HG03159 (cell line): ENCODE measurements at regions not wholly inside any gene's neighbourhood (a gene's known extent, or its start where the extent isn't known, plus 50 kb on each side); places are given as distances from the start of the nearest gene placed in this dataset.

ENCODE experiments used
- ATAC-seq: cut with Tn5 transposase; IDR thresholded peaks from one replicate; pipeline ENCODE4 v1.9.1; 2021; ENCODE audit warnings: mild to moderate bottlenecking, moderate library complexity; ENCODE audit not compliant: unreplicated experiment

- ATAC-seq = no peak
Observed at GRCh38 chr5:110104726-110105669, 415.3 kb downstream of the MAN2A1 start.

GRCh38 chr5:110105692-110106091 lies 416.0 kb downstream of the MAN2A1 start:
- no peak for ATAC-seq

- no peak for ATAC-seq
Observed at GRCh38 chr5:110106750-110107149, 417.0 kb downstream of the MAN2A1 start.

- no peak for ATAC-seq
Observed at GRCh38 chr5:110108520-110108919, 418.8 kb downstream of the MAN2A1 start.

- no peak for ATAC-seq
Observed at GRCh38 chr5:110109667-110110066, 419.9 kb downstream of the MAN2A1 start.

GRCh38 chr5:110112348-110112747 lies 422.6 kb downstream of the MAN2A1 start:
- ATAC-seq = no peak

GRCh38 chr5:110115503-110115902 lies 425.8 kb downstream of the MAN2A1 start:
- no peak for ATAC-seq

- ATAC-seq = no peak
Observed at GRCh38 chr5:110116539-110116938, 426.8 kb downstream of the MAN2A1 start.

- ATAC-seq = no peak
Observed at GRCh38 chr5:110134963-110135935, 445.5 kb downstream of the MAN2A1 start.

GRCh38 chr5:110150199-110150598 lies 460.5 kb downstream of the MAN2A1 start:
- no peak for ATAC-seq

- no peak for ATAC-seq
Observed at GRCh38 chr5:110159202-110159601, 469.5 kb downstream of the MAN2A1 start.

- ATAC-seq = no peak
Observed at GRCh38 chr5:110161162-110161561, 471.4 kb downstream of the MAN2A1 start.

- no peak for ATAC-seq
Observed at GRCh38 chr5:110165366-110165765, 475.6 kb downstream of the MAN2A1 start.

GRCh38 chr5:110167384-110167783 lies 477.7 kb downstream of the MAN2A1 start:
- ATAC-seq = no peak

- ATAC-seq = no peak
Observed at GRCh38 chr5:110169461-110169860, 479.7 kb downstream of the MAN2A1 start.

- no peak for ATAC-seq
Observed at GRCh38 chr5:110177729-110178128, 488.0 kb downstream of the MAN2A1 start.

GRCh38 chr5:110179321-110179720 lies 489.6 kb downstream of the MAN2A1 start:
- no peak for ATAC-seq

GRCh38 chr5:110194191-110194590 lies 504.5 kb downstream of the MAN2A1 start:
- ATAC-seq = no peak

- no peak for ATAC-seq
Observed at GRCh38 chr5:110195288-110195687, 505.6 kb downstream of the MAN2A1 start.

GRCh38 chr5:110201791-110202190 lies 512.1 kb downstream of the MAN2A1 start:
- no peak for ATAC-seq

- ATAC-seq = no peak
Observed at GRCh38 chr5:110203661-110204060, 513.9 kb downstream of the MAN2A1 start.
